ENCODE measurements at regions not wholly inside any gene's neighbourhood (a gene's known extent, or its start where the extent isn't known, plus 50 kb on each side); places are given as distances from the start of the nearest gene placed in this dataset.

DNA sequence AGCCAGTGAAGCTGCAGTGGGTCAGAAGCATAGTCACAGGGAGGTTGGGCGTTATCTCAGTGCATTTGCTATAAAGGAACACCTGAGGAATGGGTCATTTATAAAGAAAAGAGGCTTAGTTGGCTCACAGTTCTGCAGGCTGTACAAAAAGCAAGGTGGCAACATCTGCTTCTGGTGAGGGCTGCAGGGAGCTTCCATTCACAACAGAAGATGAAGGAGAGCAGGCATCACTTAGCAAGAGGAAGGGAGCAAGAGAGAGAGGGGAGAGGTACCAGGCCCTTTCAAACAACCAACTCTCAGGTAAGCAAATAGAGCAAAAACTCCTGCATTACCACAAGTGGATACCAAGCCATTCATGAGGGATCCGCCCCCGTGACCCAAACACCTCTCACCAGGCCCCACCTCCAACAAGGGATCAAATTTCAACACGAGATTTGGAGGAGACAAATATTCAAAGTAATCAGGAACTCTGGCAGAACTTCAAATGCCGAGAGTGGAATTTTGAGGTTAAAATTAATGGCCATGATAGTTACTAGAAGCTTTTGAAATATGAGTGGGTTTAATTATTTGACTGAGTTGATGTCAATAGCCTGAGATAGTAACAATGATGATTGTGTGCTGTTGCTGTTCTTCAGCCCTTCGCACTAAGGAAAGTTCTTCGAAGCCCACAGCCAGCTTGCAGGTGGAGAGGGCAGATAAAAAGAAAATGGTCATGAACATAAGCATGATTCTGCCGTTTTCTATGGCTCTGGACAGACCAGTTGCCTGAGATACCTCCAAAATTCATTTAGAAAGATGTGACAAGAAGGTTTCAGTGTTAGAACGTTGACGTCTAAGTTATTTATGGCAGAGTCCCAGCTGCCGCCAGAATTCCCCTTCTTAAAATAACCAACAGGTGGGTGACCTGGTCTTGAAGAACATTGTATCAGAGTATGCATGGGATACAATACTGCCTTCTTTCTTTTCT, 55.3 kb upstream of the ADTRP start:
- TF ChIP-seq, protein P1, sequence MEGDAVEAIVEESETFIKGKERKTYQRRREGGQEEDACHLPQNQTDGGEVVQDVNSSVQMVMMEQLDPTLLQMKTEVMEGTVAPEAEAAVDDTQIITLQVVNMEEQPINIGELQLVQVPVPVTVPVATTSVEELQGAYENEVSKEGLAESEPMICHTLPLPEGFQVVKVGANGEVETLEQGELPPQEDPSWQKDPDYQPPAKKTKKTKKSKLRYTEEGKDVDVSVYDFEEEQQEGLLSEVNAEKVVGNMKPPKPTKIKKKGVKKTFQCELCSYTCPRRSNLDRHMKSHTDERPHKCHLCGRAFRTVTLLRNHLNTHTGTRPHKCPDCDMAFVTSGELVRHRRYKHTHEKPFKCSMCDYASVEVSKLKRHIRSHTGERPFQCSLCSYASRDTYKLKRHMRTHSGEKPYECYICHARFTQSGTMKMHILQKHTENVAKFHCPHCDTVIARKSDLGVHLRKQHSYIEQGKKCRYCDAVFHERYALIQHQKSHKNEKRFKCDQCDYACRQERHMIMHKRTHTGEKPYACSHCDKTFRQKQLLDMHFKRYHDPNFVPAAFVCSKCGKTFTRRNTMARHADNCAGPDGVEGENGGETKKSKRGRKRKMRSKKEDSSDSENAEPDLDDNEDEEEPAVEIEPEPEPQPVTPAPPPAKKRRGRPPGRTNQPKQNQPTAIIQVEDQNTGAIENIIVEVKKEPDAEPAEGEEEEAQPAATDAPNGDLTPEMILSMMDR (conservative IDR thresholded peaks at IDR 0.05 in 1 of 2, IDR thresholded peaks at IDR 0.05 in 1 of 2; ENCODE audit: low read depth in 1 of 2, low read length in 2 of 2) = no peak
- no peak for TF ChIP-seq EZH2 (IDR thresholded peaks at IDR 0.05; ENCODE audit: low read length, missing control alignments)

All from fibroblast of lung (primary cell).